Upper lobe of left lung (tissue), 6 donors: ENCODE measurements at regions not wholly inside any gene's neighbourhood (a gene's known extent, or its start where the extent isn't known, plus 50 kb on each side); places are given as distances from the start of the nearest gene placed in this dataset.
"Not testable (repeated sequence)": the region's sequence is repeated elsewhere in the genome, so short reads cannot be mapped to it uniquely, and the experiment has no call there.

Experiments
- ATAC-seq, 2 donors: fragments of 200-7000 bp; cut with Tn5 transposase; one replicate each; pipeline ENCODE4 v1.9.1; 2022; ENCODE audit warnings: mild to moderate bottlenecking in 2 of 2, moderate library complexity in 2 of 2; ENCODE audit not compliant: low FRiP score in 2 of 2
- DNase-seq, 2 donors: peaks; one replicate each; pipeline ENCODE4 v3.0.0-alpha.2; 2019 to 2020
- H3K27ac ChIP-seq, 4 donors: fragments of 200-600 bp; sonication (generic); one replicate each; pipeline ENCODE4 v1.5.1; 2016 to 2019
- H3K27me3 ChIP-seq, 4 donors: fragments of 200-600 bp; sonication (generic); one replicate each; pipeline ENCODE4 v1.5.1; 2017 to 2019
- H3K36me3 ChIP-seq, 4 donors: fragments of 200-600 bp; sonication (generic); one replicate each; pipeline ENCODE4 v1.5.1; 2016 to 2019
- H3K4me1 ChIP-seq, 4 donors: fragments of 200-600 bp; sonication (generic); one replicate each; pipeline ENCODE4 v1.5.1; 2018 to 2019
- H3K4me3 ChIP-seq, 4 donors: fragments of 200-600 bp; sonication (generic); one replicate each; pipeline ENCODE4 v1.5.1; 2017 to 2019; ENCODE audit warnings: mild to moderate bottlenecking in 2 of 4, moderate library complexity in 1 of 4
- H3K9me3 ChIP-seq, 4 donors: fragments of 200-600 bp; sonication (generic); one replicate each; pipeline ENCODE4 v1.5.1; 2018 to 2019
- CTCF ChIP-seq, 6 experiments: fragments of 450-650 bp in 4 of 6; fragments of 200-600 bp in 2 of 6; sonication (generic) in 2 of 6; IDR thresholded peaks; one replicate each; pipeline ENCODE4 v1.5.1; 2016 to 2019; ENCODE audit warnings: antibody characterized with exemption in 6 of 6
- EP300 ChIP-seq, 4 donors: sonication (generic); formaldehyde crosslinking; IDR thresholded peaks; one replicate each; pipeline ENCODE4 v1.5.1; 2017; ENCODE audit warnings: antibody characterized with exemption in 4 of 4, control low read depth in 2 of 4
- POLR2A ChIP-seq, 4 donors: fragments of 450-650 bp; IDR thresholded peaks; one replicate each; pipeline ENCODE4 v1.5.1; 2016 to 2017; ENCODE audit warnings: antibody characterized with exemption in 4 of 4, mild to moderate bottlenecking in 2 of 4
- POLR2AphosphoS5 ChIP-seq, 2 donors: sonication (generic); formaldehyde crosslinking; IDR thresholded peaks; one replicate each; pipeline ENCODE4 v1.5.1; 2017; ENCODE audit warnings: antibody characterized with exemption in 2 of 2
- WGBS, 2 donors: methylation state at CpG; one replicate each; pipeline ENCODE4 v1.1.5; 2017 to 2018; 5-methylcytosine and 5-hydroxymethylcytosine counted together
- donor health status: DM: no; HTN: no; CAD: no; lungs with moderate emphysema.
- donor health status: DM: no; HTN: yes; CAD: no; lungs with severe emphysema.

GRCh38 chr2:192515937-192516336 lies 321.2 kb upstream of the TMEFF2 start:
- Histone ChIP-seq H3K9me3 (no peaks in the 10 kb centered on the region), H3K36me3 (no peaks in the 10 kb centered on the region), H3K27ac (no peak overlapping the region), H3K4me3 (no peak overlapping the region), H3K27me3 (no peaks in the 10 kb centered on the region), H3K4me1 (no peaks in the 10 kb centered on the region)
- ATAC-seq (no peak), DNase-seq (no peak)
- TF ChIP-seq POLR2AphosphoS5 (IDR thresholded peaks at IDR 0.05) (no peak), CTCF (IDR thresholded peaks at IDR 0.05) (no peak), EP300 (IDR thresholded peaks at IDR 0.05) (no peak)
- WGBS, 2 donors = 89 to 94% methylated on average over 3 of the region's 3 CpGs

DNA sequence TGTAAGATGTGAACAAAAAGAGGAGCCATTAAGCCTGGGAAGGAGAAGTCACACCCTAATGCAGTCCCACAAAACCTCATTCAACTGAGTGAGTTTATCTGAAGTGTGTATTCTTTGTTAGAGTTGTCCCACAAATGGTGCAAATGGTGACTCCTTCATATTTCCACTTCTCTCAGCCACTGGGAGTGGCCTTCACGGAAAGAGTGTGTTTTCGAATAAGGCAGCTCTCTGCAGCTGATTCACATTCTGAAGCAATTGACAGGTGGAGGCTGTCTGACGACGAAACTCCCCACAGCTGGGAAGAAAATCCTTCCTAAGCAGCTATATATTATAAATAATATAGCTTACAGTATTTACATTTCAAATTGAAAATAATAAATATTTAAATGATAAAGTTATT lies 318.8 kb upstream of the TMEFF2 start:
- TF ChIP-seq POLR2AphosphoS5 (IDR thresholded peaks at IDR 0.05) = no peak
- no peak for TF ChIP-seq EP300 (IDR thresholded peaks at IDR 0.05)
- no peak for TF ChIP-seq POLR2A (IDR thresholded peaks at IDR 0.05)
- no peak for TF ChIP-seq CTCF (IDR thresholded peaks at IDR 0.05)
- H3K27ac ChIP-seq = no peak overlapping the region
- no peak for ATAC-seq
- 63 to 86% methylated on average over 4 of the region's 4 CpGs for WGBS, 2 donors
- H3K4me3 ChIP-seq = no peak overlapping the region
- no peak for DNase-seq
- H3K4me1 ChIP-seq = no peaks in the 10 kb centered on the region
- no peaks in the 10 kb centered on the region for H3K27me3 ChIP-seq
- H3K36me3 ChIP-seq = no peaks in the 10 kb centered on the region
- no peaks in the 10 kb centered on the region for H3K9me3 ChIP-seq

DNA sequence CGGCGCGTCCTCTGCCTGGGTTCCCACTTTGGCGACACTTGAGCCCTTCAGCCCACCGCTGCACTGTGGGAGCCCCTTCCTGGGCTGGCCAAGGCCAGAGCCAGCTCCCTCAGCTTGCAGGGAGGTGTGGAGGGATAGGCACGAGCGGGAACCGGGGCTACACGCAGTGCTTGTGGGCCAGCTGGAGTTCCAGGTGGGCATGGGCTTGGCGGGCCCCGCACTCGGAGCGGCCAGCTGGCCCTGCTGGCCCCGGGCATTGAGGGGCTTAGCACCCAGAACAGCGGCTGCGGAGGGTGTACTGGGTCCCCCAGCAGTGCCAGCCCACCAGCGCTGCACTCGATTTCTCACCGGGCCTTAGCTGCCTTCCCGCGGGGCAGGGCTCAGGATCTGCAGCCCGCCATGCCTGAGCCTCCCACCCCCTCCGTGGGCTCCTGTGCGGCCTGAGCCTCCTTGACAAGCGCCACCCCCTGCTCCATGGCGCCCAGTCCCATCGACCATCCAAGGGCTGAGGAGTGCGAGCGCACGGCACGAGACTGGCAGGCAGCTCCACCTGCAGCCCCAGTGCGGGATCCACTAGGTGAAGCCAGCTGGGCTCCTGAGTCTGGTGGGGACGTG lies 313.2 kb upstream of the TMEFF2 start:
- DNase-seq = peak in 1 of 2 donors; percentile 62
- not testable (repeated sequence) for ATAC-seq, H3K27me3 ChIP-seq, H3K36me3 ChIP-seq, H3K9me3 ChIP-seq, H3K27ac ChIP-seq, H3K4me1 ChIP-seq, H3K4me3 ChIP-seq
- 97 to 100% methylated on average over 6 to 24 of the region's 33 CpGs for WGBS, 2 donors

DNA sequence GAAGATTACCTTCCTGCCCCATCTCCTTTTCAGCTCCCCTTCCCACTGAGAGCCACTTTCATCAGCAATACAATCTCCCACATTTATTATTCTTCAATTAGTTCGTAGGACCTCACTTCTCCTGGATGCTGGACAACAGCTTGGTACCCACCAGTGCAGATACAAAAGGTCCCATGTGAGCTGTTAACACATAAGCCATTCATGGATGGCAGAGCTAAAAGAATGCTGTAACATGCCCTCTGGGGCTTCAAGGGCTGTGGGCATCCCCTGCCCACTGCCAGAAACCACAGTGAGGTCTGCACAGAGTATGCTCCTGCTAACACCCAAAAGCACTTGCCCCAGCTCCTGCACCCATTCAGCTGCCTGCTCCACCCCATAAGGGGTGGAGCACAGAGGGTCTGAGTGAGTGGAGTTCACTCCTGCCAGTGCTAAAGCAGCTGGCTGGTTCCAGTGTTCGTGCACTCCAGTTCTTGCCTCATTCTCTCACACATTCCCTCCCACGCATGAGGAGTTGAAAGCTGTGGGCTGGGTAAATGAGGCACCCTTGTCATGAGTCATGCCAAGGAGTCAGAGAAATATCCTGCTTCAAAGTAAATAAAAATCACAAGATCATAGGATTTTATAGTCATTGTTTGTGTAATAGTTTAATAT lies 305.9 kb upstream of the TMEFF2 start:
- Histone ChIP-seq H3K9me3 (no peaks in the 10 kb centered on the region), H3K27ac (no peak overlapping the region), H3K27me3 (no peaks in the 10 kb centered on the region), H3K4me1 (no peaks in the 10 kb centered on the region), H3K36me3 (no peaks in the 10 kb centered on the region), H3K4me3 (no peak overlapping the region)
- 56 to 64% methylated on average over 3 of the region's 3 CpGs for WGBS, 2 donors
- ATAC-seq (peak in 1 of 2 donors; percentile 53), DNase-seq (no peak)
- TF ChIP-seq CTCF (IDR thresholded peaks at IDR 0.05) (no peak), EP300 (IDR thresholded peaks at IDR 0.05) (no peak), POLR2A (IDR thresholded peaks at IDR 0.05) (no peak), POLR2AphosphoS5 (IDR thresholded peaks at IDR 0.05) (no peak)

DNA sequence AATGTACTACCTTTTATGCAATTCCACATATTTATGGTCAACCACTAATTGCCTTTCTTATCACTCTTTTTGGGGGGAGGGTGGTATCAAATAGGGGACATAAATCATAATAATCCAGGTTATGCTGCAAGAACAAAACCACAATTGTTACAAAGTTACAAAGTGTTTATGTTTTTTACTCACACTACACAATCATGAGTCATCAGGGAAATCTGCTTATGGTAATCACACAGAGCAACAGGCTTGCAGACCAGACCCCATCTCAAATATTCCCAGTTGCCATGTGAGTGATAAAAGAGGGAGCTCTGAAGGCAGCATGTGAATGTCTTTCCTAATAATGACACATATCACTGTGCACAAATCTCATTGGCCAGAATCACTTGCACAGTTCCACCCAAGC lies 304.7 kb upstream of the TMEFF2 start:
- Histone ChIP-seq H3K27ac (no peak overlapping the region), H3K4me3 (no peak overlapping the region), H3K36me3 (no peaks in the 10 kb centered on the region), H3K4me1 (no peaks in the 10 kb centered on the region), H3K27me3 (no peaks in the 10 kb centered on the region), H3K9me3 (no peaks in the 10 kb centered on the region)
- TF ChIP-seq POLR2A (IDR thresholded peaks at IDR 0.05) (no peak), CTCF (IDR thresholded peaks at IDR 0.05) (no peak), EP300 (IDR thresholded peaks at IDR 0.05) (no peak), POLR2AphosphoS5 (IDR thresholded peaks at IDR 0.05) (no peak)
- ATAC-seq (no peak), DNase-seq (no peak)
